Keratinocyte (primary cell): ENCODE measurements at regions not wholly inside any gene's neighbourhood (a gene's known extent, or its start where the extent isn't known, plus 50 kb on each side); places are given as distances from the start of the nearest gene placed in this dataset.
"Not testable (repeated sequence)": the region's sequence is repeated elsewhere in the genome, so short reads cannot be mapped to it uniquely, and the experiment has no call there.

Source experiments
- CTCF ChIP-seq, 3 experiments: IDR thresholded peaks in 1 of 3; conservative IDR thresholded peaks in 1 of 3; optimal IDR thresholded peaks in 1 of 3; 2 replicates in 2 of 3; 3 replicates in 1 of 3; pipeline versions ENCODE3 to v1.5.1; 2011; ENCODE audit warnings: low read length in 3 of 3, mild to moderate bottlenecking in 3 of 3, moderate library complexity in 2 of 3, control low read depth in 1 of 3, inconsistent platforms in 1 of 3; ENCODE audit not compliant: insufficient read depth in 2 of 3; ENCODE audit errors: extremely low read depth in 1 of 3
- EZH2 ChIP-seq: IDR thresholded peaks from one replicate; pipeline ENCODE4 v1.6.1; 2012; ENCODE audit warnings: inconsistent platforms, mild to moderate bottlenecking, low read length, moderate library complexity

- TF ChIP-seq CTCF (optimal IDR thresholded peaks at IDR 0.05 in 1 of 3, IDR thresholded peaks at IDR 0.05 in 1 of 3, conservative IDR thresholded peaks at IDR 0.05 in 1 of 3; ENCODE audit: extremely low read depth in 1 of 3, insufficient read depth in 2 of 3, low read length in 3 of 3); EZH2: not testable (repeated sequence)
Observed at GRCh38 chr1:148048423-148049114, 103.5 kb downstream of the NBPF11 start.
